ENCODE measurements at regions not wholly inside any gene's neighbourhood (a gene's known extent, or its start where the extent isn't known, plus 50 kb on each side); places are given as distances from the start of the nearest gene placed in this dataset.

- DNase-seq (ENCODE audit: low spot score in 2 of 2) = no peak
These were observed 189.7 kb downstream of the EDN1 start for GRCh38 chr6:12479881-12480280.

GRCh38 chr6:12480379-12480778, 190.2 kb downstream of the EDN1 start:
- H3K27me3 ChIP-seq = no peaks in the 10 kb centered on the region
- no peak overlapping the region for H3K4me3 ChIP-seq
- H3K36me3 ChIP-seq = no peaks in the 10 kb centered on the region
- no peak for DNase-seq (ENCODE audit: low spot score in 2 of 2)
- TF ChIP-seq POLR2A (IDR thresholded peaks at IDR 0.05) (no peak), CTCF (IDR thresholded peaks at IDR 0.05) (no peak)
- H3K9me3 ChIP-seq = no peaks in the 10 kb centered on the region
- intact Hi-C loops (cut with DNase I; ENCODE audit: low total_unique reads) = no loop called here
- H3K4me1 ChIP-seq = no peaks in the 10 kb centered on the region
- no peak overlapping the region for H3K27ac ChIP-seq

More at GRCh38 chr6:12479881-12480280, 189.7 kb downstream of the EDN1 start:
- no peak overlapping the region for H3K4me3 ChIP-seq
- H3K9me3 ChIP-seq = no peaks in the 10 kb centered on the region
- TF ChIP-seq POLR2A (IDR thresholded peaks at IDR 0.05) (no peak), POLR2AphosphoS5 (IDR thresholded peaks at IDR 0.05) (no peak), CTCF (IDR thresholded peaks at IDR 0.05) (no peak)
- H3K27me3 ChIP-seq = no peaks in the 10 kb centered on the region
- intact Hi-C loops (cut with DNase I; ENCODE audit: low total_unique reads) = no loop called here
- no peaks in the 10 kb centered on the region for H3K36me3 ChIP-seq
- no peak overlapping the region for H3K27ac ChIP-seq
- H3K4me1 ChIP-seq = no peaks in the 10 kb centered on the region

GRCh38 chr6:12481292-12481691, 191.1 kb downstream of the EDN1 start:
- no peak for TF ChIP-seq CTCF (IDR thresholded peaks at IDR 0.05)
- intact Hi-C loops (cut with DNase I; ENCODE audit: low total_unique reads) = no loop called here
- no peaks in the 10 kb centered on the region for H3K9me3 ChIP-seq
- H3K36me3 ChIP-seq = no peaks in the 10 kb centered on the region
- H3K4me3 ChIP-seq = no peak overlapping the region
- no peaks in the 10 kb centered on the region for H3K4me1 ChIP-seq
- no peak overlapping the region for H3K27ac ChIP-seq
- DNase-seq (ENCODE audit: low spot score in 2 of 2) = no peak
- H3K27me3 ChIP-seq = no peaks in the 10 kb centered on the region

GRCh38 chr6:12481850-12482249, 191.7 kb downstream of the EDN1 start:
- no peaks in the 10 kb centered on the region for H3K27me3 ChIP-seq
- no peaks in the 10 kb centered on the region for H3K4me1 ChIP-seq
- H3K9me3 ChIP-seq = no peaks in the 10 kb centered on the region
- no peak for DNase-seq (ENCODE audit: low spot score in 2 of 2)
- H3K36me3 ChIP-seq = no peaks in the 10 kb centered on the region
- intact Hi-C loops (cut with DNase I; ENCODE audit: low total_unique reads) = no loop called here
- TF ChIP-seq CTCF (IDR thresholded peaks at IDR 0.05) (no peak), POLR2AphosphoS5 (IDR thresholded peaks at IDR 0.05) (no peak), POLR2A (IDR thresholded peaks at IDR 0.05) (no peak)
- H3K27ac ChIP-seq = no peak overlapping the region
- H3K4me3 ChIP-seq = no peak overlapping the region

GRCh38 chr6:12482386-12483375, 192.5 kb downstream of the EDN1 start:
- Histone ChIP-seq H3K9me3 (no peaks in the 10 kb centered on the region), H3K4me1 (no peaks in the 10 kb centered on the region), H3K27me3 (no peaks in the 10 kb centered on the region), H3K4me3 (no peak overlapping the region), H3K27ac (no peak overlapping the region), H3K36me3 (no peaks in the 10 kb centered on the region)
- TF ChIP-seq CTCF (IDR thresholded peaks at IDR 0.05) (no peak), POLR2AphosphoS5 (IDR thresholded peaks at IDR 0.05) (no peak), POLR2A (IDR thresholded peaks at IDR 0.05) (no peak)
- DNase-seq (ENCODE audit: low spot score in 2 of 2) = no peak
- intact Hi-C loops (cut with DNase I; ENCODE audit: low total_unique reads) = no loop called here

Measured in breast epithelium (tissue), 4 donors.